ENCODE measurements at regions not wholly inside any gene's neighbourhood (a gene's known extent, or its start where the extent isn't known, plus 50 kb on each side); places are given as distances from the start of the nearest gene placed in this dataset.
A peak's percentile ranks its signal among the peaks of the same experiment; 100 is the strongest.

- no peak for DNase-seq
Measured at GRCh38 chr13:91100944-91101343, 246.5 kb upstream of the MIR17HG start.

GRCh38 chr13:91101381-91101780 is 246.1 kb upstream of the MIR17HG start:
- no peak for DNase-seq

- DNase-seq = no peak
Measured at GRCh38 chr13:91105270-91105669, 242.2 kb upstream of the MIR17HG start.

- DNase-seq = no peak
Measured at GRCh38 chr13:91106565-91106964, 240.9 kb upstream of the MIR17HG start.

- no peak for DNase-seq
Measured at GRCh38 chr13:91108315-91108714, 239.2 kb upstream of the MIR17HG start.

GRCh38 chr13:91111476-91112200 is 235.8 kb upstream of the MIR17HG start:
- DNase-seq = no peak

- no peak for DNase-seq
Measured at GRCh38 chr13:91112201-91112923, 235.1 kb upstream of the MIR17HG start.

GRCh38 chr13:91112924-91113277 is 234.6 kb upstream of the MIR17HG start:
- DNase-seq = no peak

GRCh38 chr13:91115776-91116175 is 231.7 kb upstream of the MIR17HG start:
- no peak for DNase-seq

- DNase-seq = no peak
Measured at GRCh38 chr13:91117351-91117750, 230.1 kb upstream of the MIR17HG start.

- DNase-seq = no peak
Measured at GRCh38 chr13:91119643-91120042, 227.8 kb upstream of the MIR17HG start.

- no peak for DNase-seq
Measured at GRCh38 chr13:91122766-91123165, 224.7 kb upstream of the MIR17HG start.

GRCh38 chr13:91123456-91124127 is 223.9 kb upstream of the MIR17HG start:
- DNase-seq = no peak

- DNase-seq = no peak
Measured at GRCh38 chr13:91126806-91127205, 220.7 kb upstream of the MIR17HG start.

GRCh38 chr13:91127995-91128394 is 219.5 kb upstream of the MIR17HG start:
- DNase-seq = no peak

GRCh38 chr13:91132381-91132780 is 215.1 kb upstream of the MIR17HG start:
- DNase-seq = no peak

GRCh38 chr13:91132786-91133185 is 214.7 kb upstream of the MIR17HG start:
- DNase-seq = no peak

- peak; percentile 30 for DNase-seq
Measured at GRCh38 chr13:91133941-91134802, 213.3 kb upstream of the MIR17HG start.

- DNase-seq = no peak
Measured at GRCh38 chr13:91134803-91135184, 212.7 kb upstream of the MIR17HG start.

- DNase-seq = no peak
Measured at GRCh38 chr13:91135376-91135775, 212.1 kb upstream of the MIR17HG start.

- no peak for DNase-seq
Measured at GRCh38 chr13:91135968-91136367, 211.5 kb upstream of the MIR17HG start.

GRCh38 chr13:91136806-91137205 is 210.7 kb upstream of the MIR17HG start:
- no peak for DNase-seq

- no peak for DNase-seq
Measured at GRCh38 chr13:91139232-91139631, 208.3 kb upstream of the MIR17HG start.

Data from CD4-positive, alpha-beta T cell treated with Interleukin-21 for 1 hour (primary cell).